Neural cell (in vitro differentiated cells): ENCODE measurements at regions not wholly inside any gene's neighbourhood (a gene's known extent, or its start where the extent isn't known, plus 50 kb on each side); places are given as distances from the start of the nearest gene placed in this dataset.

Experiments
- H2AFZ ChIP-seq: fragments of 200-600, 300-800 bp; sonication (generic), shearing (Covaris generic); 2 replicates; pipeline ENCODE4 v1.6.0; 2014; ENCODE audit warnings: low read depth, mild to moderate bottlenecking, antibody characterized with exemption, low read length, moderate library complexity
- H3F3A ChIP-seq: fragments of 200-600 bp; shearing (Covaris generic); 2 replicates; pipeline ENCODE4 v1.6.1; 2016; ENCODE audit warnings: mild to moderate bottlenecking, moderate library complexity, mixed read lengths, antibody characterized with exemption, low read length; ENCODE audit not compliant: insufficient read depth, poor library complexity, severe bottlenecking
- H3K27ac ChIP-seq: fragments of 200-600, 300-800 bp; sonication (generic), shearing (Covaris generic); 2 replicates; pipeline ENCODE4 v1.5.1; 2014; ENCODE audit warnings: mild to moderate bottlenecking, low read length, moderate library complexity
- H3K27me3 ChIP-seq: fragments of 300-800, 200-600 bp; sonication (generic), shearing (Covaris generic); 2 replicates; pipeline ENCODE4 v1.6.0; 2014; ENCODE audit warnings: mild to moderate bottlenecking, low read depth, low read length, moderate library complexity; ENCODE audit not compliant: insufficient read depth
- H3K36me3 ChIP-seq: fragments of 300-800, 200-600 bp; sonication (generic), shearing (Covaris generic); 2 replicates; pipeline ENCODE4 v1.5.1; 2014; ENCODE audit warnings: mild to moderate bottlenecking, antibody characterized with exemption, low read length, moderate library complexity; ENCODE audit not compliant: insufficient read depth
- H3K4me2 ChIP-seq: fragments of 300-800, 200-600 bp; sonication (generic), shearing (Covaris generic); 2 replicates; pipeline ENCODE4 v1.6.0; 2014; ENCODE audit warnings: mild to moderate bottlenecking, low read length
- H3K4me3 ChIP-seq: fragments of 300-800, 200-600 bp; sonication (generic), shearing (Covaris generic); 2 replicates; pipeline ENCODE4 v1.5.1; 2014; ENCODE audit warnings: mild to moderate bottlenecking, low read length, moderate library complexity
- H3K79me2 ChIP-seq: fragments of 200-600 bp; shearing (Covaris generic); replicated peaks from 2 replicates; pipeline ENCODE4 v1.6.0; 2014; ENCODE audit warnings: mild to moderate bottlenecking, low read length, moderate library complexity; ENCODE audit not compliant: insufficient read depth
- H3K9ac ChIP-seq: fragments of 300-800, 200-600 bp; sonication (generic), shearing (Covaris generic); 2 replicates; pipeline ENCODE4 v1.6.1; 2016; ENCODE audit warnings: mild to moderate bottlenecking, low read length, mixed read lengths
- H3K9me2 ChIP-seq: fragments of 200-600 bp; shearing (Covaris generic); 2 replicates; pipeline ENCODE4 v1.6.1; 2016; ENCODE audit warnings: mild to moderate bottlenecking, low read length, mixed read lengths; ENCODE audit not compliant: insufficient read depth
- H3K9me3 ChIP-seq: fragments of 200-600, 300-800 bp; sonication (generic), shearing (Covaris generic); 2 replicates; pipeline ENCODE4 v1.6.1; 2016; ENCODE audit warnings: mild to moderate bottlenecking, mixed run types, low read length, moderate library complexity, mixed read lengths
- H4K20me1 ChIP-seq: fragments of 200-600 bp; shearing (Covaris generic); 2 replicates; pipeline ENCODE4 v1.6.1; 2016; ENCODE audit warnings: mild to moderate bottlenecking, mixed run types; ENCODE audit not compliant: insufficient read depth
- CTCF ChIP-seq: fragments of 450-650 bp; IDR thresholded peaks from 2 replicates; pipeline ENCODE4 v1.5.1; 2014; ENCODE audit warnings: antibody characterized with exemption, mild to moderate bottlenecking, moderate library complexity; ENCODE audit not compliant: poor library complexity, severe bottlenecking
- EP300 ChIP-seq: fragments of 450-650 bp; conservative IDR thresholded peaks from 2 replicates; pipeline ENCODE4 v1.6.1; 2014; ENCODE audit warnings: antibody characterized with exemption, mild to moderate bottlenecking, moderate library complexity; ENCODE audit not compliant: poor library complexity, severe bottlenecking
- EZH2 ChIP-seq: fragments of 200-600, 300-800 bp; shearing (Covaris generic), sonication (generic); IDR thresholded peaks from 2 replicates; pipeline ENCODE4 v1.6.1; 2014; ENCODE audit warnings: antibody characterized with exemption, low read length, borderline replicate concordance, mild to moderate bottlenecking; ENCODE audit not compliant: insufficient read depth, poor library complexity, severe bottlenecking
- MXI1 ChIP-seq: fragments of 450-650 bp; conservative IDR thresholded peaks from 2 replicates; pipeline ENCODE4 v1.6.1; 2014; ENCODE audit warnings: antibody characterized with exemption, mild to moderate bottlenecking; ENCODE audit not compliant: poor library complexity, severe bottlenecking
- POLR2AphosphoS5 ChIP-seq: IDR thresholded peaks from 2 replicates; pipeline ENCODE4 v1.6.1; 2012
- REST ChIP-seq: IDR thresholded peaks from 2 replicates; pipeline ENCODE4 v1.6.1; 2012; ENCODE audit warnings: borderline replicate concordance
- SMC3 ChIP-seq: fragments of 450-650 bp; conservative IDR thresholded peaks from 2 replicates; pipeline ENCODE4 v1.6.1; 2014; ENCODE audit warnings: antibody characterized with exemption, mild to moderate bottlenecking, moderate library complexity; ENCODE audit not compliant: poor library complexity
- TAF1 ChIP-seq: IDR thresholded peaks from 2 replicates; pipeline ENCODE4 v1.6.1; 2012; ENCODE audit warnings: low read depth

GRCh38 chr2:143877876-143878530, 641.9 kb downstream of the ZEB2 start:
- Histone ChIP-seq H3K4me2 (no peak overlapping the region), H2AFZ (no peak overlapping the region), H3K4me3 (no peak overlapping the region), H3K9me2 (no peaks in the 10 kb centered on the region), H3K9ac (no peak overlapping the region), H4K20me1 (no peaks in the 10 kb centered on the region), H3K79me2 (no peaks in the 10 kb centered on the region), H3K9me3 (no peaks in the 10 kb centered on the region), H3F3A (no peaks in the 10 kb centered on the region), H3K27me3 (no peaks in the 10 kb centered on the region), H3K27ac (no peak overlapping the region), H3K36me3 (no peaks in the 10 kb centered on the region)
- TF ChIP-seq EZH2 (no peak), REST (no peak), SMC3 (no peak), EP300 (no peak), CTCF (no peak), TAF1 (no peak), POLR2AphosphoS5 (no peak)

GRCh38 chr2:143877056-143877455, 642.9 kb downstream of the ZEB2 start:
- no peaks in the 10 kb centered on the region for H3F3A ChIP-seq
- H3K9ac ChIP-seq: no peak overlapping the region
- no peaks in the 10 kb centered on the region for H3K79me2 ChIP-seq
- no peak overlapping the region for H3K4me2 ChIP-seq
- no peak for TF ChIP-seq MXI1
- no peak for TF ChIP-seq REST
- H3K27ac ChIP-seq: no peak overlapping the region
- H3K9me3 ChIP-seq: no peaks in the 10 kb centered on the region
- H2AFZ ChIP-seq: no peak overlapping the region
- H3K9me2 ChIP-seq: no peaks in the 10 kb centered on the region
- H3K27me3 ChIP-seq: no peaks in the 10 kb centered on the region
- H4K20me1 ChIP-seq: no peaks in the 10 kb centered on the region
- no peaks in the 10 kb centered on the region for H3K36me3 ChIP-seq
- H3K4me3 ChIP-seq: no peak overlapping the region
